GM03348 (cell line): ENCODE measurements at regions not wholly inside any gene's neighbourhood (a gene's known extent, or its start where the extent isn't known, plus 50 kb on each side); places are given as distances from the start of the nearest gene placed in this dataset.

Experiments
- DNase-seq: peaks from one replicate; pipeline ENCODE4 v3.0.0; 2012; ENCODE audit warnings: low spot score

- DNase-seq = no peak
Measured at GRCh38 chr1:21346365-21347071, 56.3 kb upstream of the ECE1 start.

- DNase-seq = no peak
Measured at GRCh38 chr1:21344750-21345443, 54.6 kb upstream of the ECE1 start.

DNA sequence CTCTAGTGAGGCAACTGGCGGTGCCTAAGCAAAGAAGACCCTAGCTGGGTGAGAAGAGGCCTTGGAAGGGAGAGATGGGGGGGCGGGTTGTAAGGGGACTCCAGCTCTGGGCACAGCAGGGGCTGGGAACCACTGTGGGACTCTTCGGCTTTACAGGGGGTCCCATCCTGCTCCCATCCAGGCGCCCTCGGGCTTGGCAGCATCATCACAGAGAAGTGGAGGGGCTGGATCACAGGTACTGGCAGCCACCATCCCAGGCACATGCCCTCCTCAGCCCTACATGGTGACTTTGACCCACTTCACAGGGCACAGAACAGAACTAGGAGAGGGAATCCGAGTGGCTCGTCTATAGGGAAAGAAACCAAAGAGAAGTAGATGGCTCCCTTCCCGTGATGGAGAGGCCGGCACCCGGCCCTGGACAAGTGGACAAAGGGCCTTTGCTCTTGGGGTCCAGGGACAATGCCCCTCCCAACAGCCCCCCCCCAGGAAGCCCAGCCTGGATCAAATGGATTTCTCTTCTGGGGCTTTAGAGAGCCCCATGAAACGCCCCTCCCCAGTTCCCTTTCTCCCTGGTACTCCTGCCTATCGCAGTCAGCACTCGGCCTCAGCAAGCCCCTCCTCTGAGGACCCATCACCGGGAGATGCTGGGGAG is 54.0 kb upstream of the ECE1 start:
- DNase-seq = no peak

DNA sequence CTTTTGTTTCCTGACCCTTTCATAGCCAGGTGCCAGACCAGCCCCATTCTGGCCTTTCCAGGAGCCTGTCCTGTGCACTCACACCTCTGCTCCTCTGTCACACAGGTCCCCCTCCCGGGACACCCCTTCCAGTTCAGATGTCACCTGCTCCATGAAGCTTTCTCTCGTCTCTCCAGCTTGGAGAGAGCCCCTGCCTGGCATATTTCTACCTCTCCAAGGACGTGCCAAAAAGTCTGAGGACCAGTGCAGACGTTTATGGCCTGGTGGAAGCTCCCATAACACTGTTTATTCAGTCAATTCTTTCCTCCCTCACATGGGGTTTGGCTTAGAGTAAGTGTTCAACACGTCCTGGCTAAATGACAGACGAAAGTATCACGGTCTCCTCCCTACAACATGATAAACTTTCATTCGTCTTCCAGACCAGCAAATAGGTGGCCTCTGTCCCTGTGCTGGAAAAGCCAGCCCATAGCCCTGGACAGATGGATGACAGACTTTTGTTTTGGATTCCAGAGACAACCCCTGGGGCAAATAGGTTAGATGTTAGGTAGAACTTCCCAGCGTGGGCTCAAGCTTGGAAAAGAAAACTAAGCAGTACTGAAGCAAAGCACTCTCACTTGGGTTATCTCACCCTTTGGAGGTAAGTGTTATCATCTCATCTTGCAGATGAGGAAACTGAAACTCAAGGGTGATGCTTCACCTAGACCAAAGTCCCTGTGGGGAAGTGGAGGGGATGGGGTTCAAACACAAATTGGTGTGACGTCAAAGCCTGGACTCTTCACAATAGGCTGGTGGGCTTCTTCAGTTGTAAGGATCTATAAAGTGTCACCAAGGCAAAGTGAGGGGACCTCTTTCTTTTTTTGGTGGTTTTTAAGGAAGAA is 52.9 kb upstream of the ECE1 start:
- DNase-seq = no peak

GRCh38 chr1:21341517-21342078 is 51.3 kb upstream of the ECE1 start:
- no peak for DNase-seq

- no peak for DNase-seq
Measured at GRCh38 chr1:21341022-21341421, 50.8 kb upstream of the ECE1 start.

GRCh38 chr1:21340230-21340945 is 50.1 kb upstream of the ECE1 start:
- DNase-seq = no peak
